ENCODE measurements at regions not wholly inside any gene's neighbourhood (a gene's known extent, or its start where the extent isn't known, plus 50 kb on each side); places are given as distances from the start of the nearest gene placed in this dataset.
A peak's percentile ranks its signal among the peaks of the same experiment; 100 is the strongest.
"Not testable (repeated sequence)": the region's sequence is repeated elsewhere in the genome, so short reads cannot be mapped to it uniquely, and the experiment has no call there.

DNA sequence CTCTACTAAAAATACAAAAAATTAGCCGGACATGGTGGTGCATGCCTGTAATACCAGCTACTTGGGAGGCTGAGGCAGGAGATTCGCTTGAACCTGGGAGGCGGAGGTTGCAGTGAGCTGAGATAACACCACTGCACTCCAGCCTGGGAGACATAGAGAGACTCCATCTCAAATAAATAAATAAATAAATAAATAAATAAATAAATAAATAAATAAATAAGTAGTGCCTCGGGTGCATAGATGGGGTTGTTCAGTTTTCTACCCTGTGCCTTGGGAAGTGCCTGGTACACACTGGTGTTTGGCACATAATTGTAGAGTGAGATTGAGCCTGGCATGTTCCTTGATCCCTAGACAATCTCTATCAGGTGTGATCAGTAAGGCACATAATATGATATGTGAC, 111.2 kb upstream of the ESR1 start:
- H3K36me3 Mint-ChIP-seq; DNase-seq; H3K9me3 Mint-ChIP-seq; H3K4me3 ChIP-seq (ENCODE audit: control insufficient read depth in 1 of 2, extremely low read depth in 1 of 2, low read length in 1 of 2); POLR2A ChIA-PET; H3K27ac ChIP-seq (ENCODE audit: low read length); H3K27me3 Mint-ChIP-seq; H3K4me1 ChIP-seq (ENCODE audit: control insufficient read depth in 1 of 2, extremely low read depth in 1 of 2, insufficient read depth in 2 of 2, low read length in 2 of 2); CTCF ChIA-PET; H3K27me3 ChIP-seq (replicated peaks in 1 of 2; ENCODE audit: control insufficient read depth in 2 of 2, extremely low read depth in 1 of 2, insufficient read depth in 2 of 2, low read length in 1 of 2); H3K27ac Mint-ChIP-seq; H3K36me3 ChIP-seq (ENCODE audit: control insufficient read depth in 2 of 2, extremely low read depth in 1 of 2, insufficient read depth in 1 of 2, low read length in 1 of 2); ATAC-seq (replicated peaks in 1 of 4); H3K4me3 Mint-ChIP-seq; H3K9me3 ChIP-seq: not testable (repeated sequence)
- peaks cover 5 to 20% (median 11%) of the 10 kb centered on the region in 3 donors for H3K4me1 Mint-ChIP-seq
- no CpG with 5 or more reads among the region's 4 CpGs for WGBS (ENCODE audit: insufficient coverage)

DNA sequence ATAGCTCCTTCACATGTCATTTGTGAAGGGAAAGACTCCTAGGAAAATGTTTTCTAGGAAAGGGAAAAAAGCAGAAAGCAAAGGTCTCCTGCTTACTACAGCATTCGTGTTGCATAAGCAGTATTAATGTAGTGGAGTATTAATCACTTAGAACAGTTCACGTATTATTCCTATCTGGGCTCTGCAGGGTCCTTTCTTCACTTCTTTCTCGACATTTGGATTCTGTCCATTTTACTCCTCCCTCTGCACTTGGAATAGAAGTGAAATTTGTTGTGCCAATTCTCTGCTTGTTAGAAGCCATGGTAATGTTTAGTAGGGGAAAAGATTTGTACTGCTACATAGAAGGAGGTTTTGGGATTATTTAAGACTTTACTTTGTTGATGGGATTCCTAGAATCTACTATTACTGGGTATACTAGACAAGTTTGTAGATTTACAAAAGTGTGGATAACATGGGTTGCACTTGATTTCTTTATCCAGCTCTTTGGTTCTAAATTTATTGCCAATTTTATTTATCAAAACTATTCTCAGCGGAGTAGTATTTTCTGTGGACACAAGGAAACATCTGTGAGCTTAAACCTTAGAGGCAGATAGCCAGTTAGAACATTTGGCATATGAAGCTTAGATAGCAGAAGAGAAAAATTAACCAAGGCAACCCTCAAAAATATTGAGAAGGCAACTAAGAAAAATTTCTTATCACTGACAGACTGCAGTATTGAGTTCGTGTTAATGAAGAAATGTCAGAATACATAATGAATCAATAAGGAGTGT, 108.4 kb upstream of the ESR1 start:
- Mint-ChIP-seq H3K9me3 (no peaks in the 10 kb centered on the region), H3K36me3 (no peaks in the 10 kb centered on the region), H3K4me3 (no peak overlapping the region), H3K27ac (no peak overlapping the region), H3K4me1 (peaks cover 11 to 27% (median 20%) of the 10 kb centered on the region in 3 donors), H3K27me3 (no peaks in the 10 kb centered on the region)
- WGBS (ENCODE audit: insufficient coverage): no CpG with 5 or more reads among the region's 5 CpGs
- DNase-seq (no peak), ATAC-seq (replicated peaks in 1 of 4) (no peak)
- ChIA-PET POLR2A (interaction anchor here (0.6 kb wide), 2 partner anchors 14 to 295 kb away, joined by 3 to 11 read pairs; no protein-coding TSS in a partner anchor), CTCF (interaction anchor here in 1 of 2 donors (0.6 to 0.8 kb wide), 3 partner anchors 13 to 264 kb away, joined by 3 to 6 read pairs (median 4); no protein-coding TSS in a partner anchor)
- Histone ChIP-seq H3K27me3 (replicated peaks in 1 of 2; ENCODE audit: control insufficient read depth in 2 of 2, extremely low read depth in 1 of 2, insufficient read depth in 2 of 2, low read length in 1 of 2) (no peaks in the 10 kb centered on the region), H3K27ac (ENCODE audit: low read length) (no peak overlapping the region), H3K4me3 (ENCODE audit: control insufficient read depth in 1 of 2, extremely low read depth in 1 of 2, low read length in 1 of 2) (no peak overlapping the region), H3K9me3 (no peaks in the 10 kb centered on the region), H3K36me3 (ENCODE audit: control insufficient read depth in 2 of 2, extremely low read depth in 1 of 2, insufficient read depth in 1 of 2, low read length in 1 of 2) (no peaks in the 10 kb centered on the region), H3K4me1 (ENCODE audit: control insufficient read depth in 1 of 2, extremely low read depth in 1 of 2, insufficient read depth in 2 of 2, low read length in 2 of 2) (peaks cover 2 to 11% of the 10 kb centered on the region in 2 experiments)

GRCh38 chr6:151699719-151700118, 107.8 kb upstream of the ESR1 start:
- ChIA-PET POLR2A (no interaction called here), CTCF (interaction anchor here in 1 of 2 donors (0.6 kb wide), 1 partner anchor 14 kb away, joined by 4 read pairs; no protein-coding TSS in a partner anchor)
- peaks cover 11 to 27% (median 20%) of the 10 kb centered on the region in 3 donors for H3K4me1 Mint-ChIP-seq
- Histone ChIP-seq H3K27me3 (replicated peaks in 1 of 2; ENCODE audit: control insufficient read depth in 2 of 2, extremely low read depth in 1 of 2, insufficient read depth in 2 of 2, low read length in 1 of 2) (no peaks in the 10 kb centered on the region), H3K36me3 (ENCODE audit: control insufficient read depth in 2 of 2, extremely low read depth in 1 of 2, insufficient read depth in 1 of 2, low read length in 1 of 2) (no peaks in the 10 kb centered on the region), H3K9me3 (no peaks in the 10 kb centered on the region), H3K4me1 (ENCODE audit: control insufficient read depth in 1 of 2, extremely low read depth in 1 of 2, insufficient read depth in 2 of 2, low read length in 2 of 2) (peaks cover 2 to 11% of the 10 kb centered on the region in 2 experiments), H3K27ac (ENCODE audit: low read length) (no peak overlapping the region), H3K4me3 (ENCODE audit: control insufficient read depth in 1 of 2, extremely low read depth in 1 of 2, low read length in 1 of 2) (no peak overlapping the region)
- H3K4me3 Mint-ChIP-seq: no peak overlapping the region
- no peak for DNase-seq
- no peak overlapping the region for H3K27ac Mint-ChIP-seq
- no CpG with 5 or more reads among the region's 4 CpGs for WGBS (ENCODE audit: insufficient coverage)
- ATAC-seq (replicated peaks in 1 of 4): no peak
- no peaks in the 10 kb centered on the region for H3K27me3 Mint-ChIP-seq
- no peaks in the 10 kb centered on the region for H3K36me3 Mint-ChIP-seq
- H3K9me3 Mint-ChIP-seq: no peaks in the 10 kb centered on the region

GRCh38 chr6:151701911-151702562, 105.4 kb upstream of the ESR1 start:
- H3K4me3 ChIP-seq (ENCODE audit: control insufficient read depth in 1 of 2, extremely low read depth in 1 of 2, low read length in 1 of 2): no peak overlapping the region
- Mint-ChIP-seq H3K27ac (peak overlapping the region; percentile 23 to 71), H3K27me3 (no peaks in the 10 kb centered on the region), H3K4me1 (peaks cover 11 to 27% (median 20%) of the 10 kb centered on the region in 3 donors), H3K9me3 (no peaks in the 10 kb centered on the region), H3K36me3 (no peaks in the 10 kb centered on the region), H3K4me3 (peak overlapping the region in 2 of 3 donors; percentile 5 to 44)
- ChIA-PET CTCF (no interaction called here), POLR2A (interaction anchor here in 1 of 2 donors (0.7 to 1.0 kb wide), 2 partner anchors 10 to 12 kb away, joined by 3 read pairs; no protein-coding TSS in a partner anchor)
- no CpG with 5 or more reads among the region's 5 CpGs for WGBS (ENCODE audit: insufficient coverage)
- DNase-seq: peak in 1 of 35 experiments; percentile 17
- H3K27ac ChIP-seq (ENCODE audit: low read length): peak overlapping the region; percentile 13
- no peaks in the 10 kb centered on the region for H3K36me3 ChIP-seq (ENCODE audit: control insufficient read depth in 2 of 2, extremely low read depth in 1 of 2, insufficient read depth in 1 of 2, low read length in 1 of 2)
- H3K27me3 ChIP-seq (replicated peaks in 1 of 2; ENCODE audit: control insufficient read depth in 2 of 2, extremely low read depth in 1 of 2, insufficient read depth in 2 of 2, low read length in 1 of 2): no peaks in the 10 kb centered on the region
- ATAC-seq (replicated peaks in 1 of 4): peak in 2 of 4 experiments; percentile 49 to 61
- H3K4me1 ChIP-seq (ENCODE audit: control insufficient read depth in 1 of 2, extremely low read depth in 1 of 2, insufficient read depth in 2 of 2, low read length in 2 of 2): peaks cover 4 to 11% of the 10 kb centered on the region in 2 experiments
- no peaks in the 10 kb centered on the region for H3K9me3 ChIP-seq

DNA sequence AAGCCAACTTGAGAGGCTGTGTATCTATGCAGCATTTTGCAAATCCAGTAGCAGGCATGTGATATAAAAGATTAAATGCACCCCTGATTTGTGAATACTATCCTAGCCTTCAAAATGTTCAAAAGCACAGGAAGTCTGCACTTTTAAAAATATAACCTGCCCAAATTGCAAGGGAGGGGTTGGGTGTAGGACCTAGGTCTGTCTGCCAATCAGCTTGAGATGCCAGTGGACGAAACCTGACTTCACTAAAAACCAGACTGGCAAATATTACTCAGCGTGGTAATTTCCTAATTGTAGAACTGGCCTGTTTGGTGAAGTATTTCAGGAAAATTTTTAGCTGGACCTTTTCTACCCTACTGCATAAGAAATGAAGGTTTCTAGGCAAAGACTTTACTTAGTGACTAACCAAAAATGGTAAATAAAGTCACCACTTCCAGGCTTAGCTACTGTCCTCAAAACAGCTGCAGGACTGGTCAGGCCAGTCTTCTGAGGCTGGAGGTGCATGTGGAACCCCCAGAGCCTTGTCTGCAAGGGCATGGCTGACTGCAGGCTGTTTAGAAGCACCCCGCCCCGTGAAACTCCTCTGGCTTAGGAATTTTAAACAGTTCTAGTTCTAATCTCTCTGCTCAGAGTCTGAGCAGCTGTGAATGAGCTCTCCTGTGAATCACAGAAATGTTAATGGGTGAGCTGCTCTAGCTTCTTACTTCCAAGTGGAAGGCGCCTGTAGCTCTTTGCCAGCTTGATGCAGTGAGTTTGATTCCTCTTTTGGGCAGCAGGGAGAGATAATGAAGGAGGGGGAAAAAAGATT, 104.4 kb upstream of the ESR1 start:
- Mint-ChIP-seq H3K4me1 (peaks cover 11 to 27% (median 20%) of the 10 kb centered on the region in 3 donors), H3K27ac (peak overlapping the region; percentile 46 to 53), H3K9me3 (no peaks in the 10 kb centered on the region), H3K4me3 (peak overlapping the region in 1 of 3 donors; percentile 36), H3K27me3 (no peaks in the 10 kb centered on the region), H3K36me3 (no peaks in the 10 kb centered on the region)
- Histone ChIP-seq H3K27ac (ENCODE audit: low read length) (no peak overlapping the region), H3K27me3 (replicated peaks in 1 of 2; ENCODE audit: control insufficient read depth in 2 of 2, extremely low read depth in 1 of 2, insufficient read depth in 2 of 2, low read length in 1 of 2) (no peaks in the 10 kb centered on the region), H3K4me1 (ENCODE audit: control insufficient read depth in 1 of 2, extremely low read depth in 1 of 2, insufficient read depth in 2 of 2, low read length in 2 of 2) (peaks cover 4 to 11% of the 10 kb centered on the region in 2 experiments), H3K36me3 (ENCODE audit: control insufficient read depth in 2 of 2, extremely low read depth in 1 of 2, insufficient read depth in 1 of 2, low read length in 1 of 2) (no peaks in the 10 kb centered on the region), H3K9me3 (no peaks in the 10 kb centered on the region), H3K4me3 (ENCODE audit: control insufficient read depth in 1 of 2, extremely low read depth in 1 of 2, low read length in 1 of 2) (no peak overlapping the region)
- ATAC-seq (replicated peaks in 1 of 4): peak in 2 of 4 experiments; percentile 16 to 51
- DNase-seq: no peak
- ChIA-PET CTCF (interaction anchor here in 1 of 2 donors (0.8 kb wide), 1 partner anchor 13 kb away, joined by 3 read pairs; no protein-coding TSS in a partner anchor), POLR2A (interaction anchor here in 1 of 2 donors (0.7 kb wide), 1 partner anchor 11 kb away, joined by 3 read pairs; no protein-coding TSS in a partner anchor)
- WGBS (ENCODE audit: insufficient coverage): 67% methylated on average over 3 of the region's 5 CpGs

GRCh38 chr6:151704383-151704782, 103.1 kb upstream of the ESR1 start:
- no peaks in the 10 kb centered on the region for H3K27me3 Mint-ChIP-seq
- no peaks in the 10 kb centered on the region for H3K9me3 Mint-ChIP-seq
- no peak for DNase-seq
- WGBS (ENCODE audit: insufficient coverage): no CpG with 5 or more reads among the region's 5 CpGs
- Histone ChIP-seq H3K36me3 (ENCODE audit: control insufficient read depth in 2 of 2, extremely low read depth in 1 of 2, insufficient read depth in 1 of 2, low read length in 1 of 2) (no peaks in the 10 kb centered on the region), H3K9me3 (no peaks in the 10 kb centered on the region), H3K4me3 (ENCODE audit: control insufficient read depth in 1 of 2, extremely low read depth in 1 of 2, low read length in 1 of 2) (no peak overlapping the region), H3K27me3 (replicated peaks in 1 of 2; ENCODE audit: control insufficient read depth in 2 of 2, extremely low read depth in 1 of 2, insufficient read depth in 2 of 2, low read length in 1 of 2) (no peaks in the 10 kb centered on the region), H3K27ac (ENCODE audit: low read length) (no peak overlapping the region), H3K4me1 (ENCODE audit: control insufficient read depth in 1 of 2, extremely low read depth in 1 of 2, insufficient read depth in 2 of 2, low read length in 2 of 2) (peaks cover 4 to 11% of the 10 kb centered on the region in 2 experiments)
- peaks cover 4% of the 10 kb centered on the region for H3K36me3 Mint-ChIP-seq
- POLR2A ChIA-PET: no interaction called here
- CTCF ChIA-PET: interaction anchor here in 1 of 2 donors (0.5 to 1.3 kb wide), 2 partner anchors 14 to 34 kb away, joined by 3 to 5 read pairs; no protein-coding TSS in a partner anchor
- H3K4me1 Mint-ChIP-seq: peaks cover 11 to 27% (median 20%) of the 10 kb centered on the region in 3 donors
- H3K4me3 Mint-ChIP-seq: no peak overlapping the region
- ATAC-seq (replicated peaks in 1 of 4): no peak
- no peak overlapping the region for H3K27ac Mint-ChIP-seq

All from T-cell (primary cell).